ENCODE measurements at regions not wholly inside any gene's neighbourhood (a gene's known extent, or its start where the extent isn't known, plus 50 kb on each side); places are given as distances from the start of the nearest gene placed in this dataset.

GRCh38 chr14:61889914-61890351, 127.7 kb downstream of the SNAPC1 start:
- peaks cover 6 to 8% of the 10 kb centered on the region in 2 donors for H3K27me3 Mint-ChIP-seq (ENCODE audit: low read depth in 2 of 2)
- H3K36me3 Mint-ChIP-seq: no peaks in the 10 kb centered on the region
- Histone ChIP-seq H3K9me3 (ENCODE audit: control insufficient read depth, insufficient read depth, low read length) (no peaks in the 10 kb centered on the region), H3K4me3 (ENCODE audit: low read length) (no peak overlapping the region), H3K4me1 (ENCODE audit: control insufficient read depth, insufficient read depth, low read length) (peaks cover 10% of the 10 kb centered on the region), H3K27ac (ENCODE audit: low read length) (peak overlapping the region; percentile 75), H3K36me3 (ENCODE audit: control insufficient read depth, insufficient read depth, low read length) (no peaks in the 10 kb centered on the region), H3K27me3 (ENCODE audit: control insufficient read depth, insufficient read depth, low read length) (no peaks in the 10 kb centered on the region)
- WGBS (ENCODE audit: insufficient coverage): 13% methylated on average over 4 of the region's 4 CpGs
- ATAC-seq (peak; percentile 91 to 95 (median 95)), DNase-seq (peak in 1 of 2 donors; percentile 65)
- intact Hi-C loops (cut with micrococcal nuclease): no loop called here
- TF ChIP-seq CTCF (IDR thresholded peaks at IDR 0.05): no peak
- H3K27ac Mint-ChIP-seq: peak overlapping the region; percentile 82 to 91
- H3K9me3 Mint-ChIP-seq: peaks cover 0 to 2% of the 10 kb centered on the region in 2 donors
- peak overlapping the region; percentile 73 for H3K4me3 Mint-ChIP-seq
- peaks cover 10 to 25% of the 10 kb centered on the region in 2 donors for H3K4me1 Mint-ChIP-seq

DNA sequence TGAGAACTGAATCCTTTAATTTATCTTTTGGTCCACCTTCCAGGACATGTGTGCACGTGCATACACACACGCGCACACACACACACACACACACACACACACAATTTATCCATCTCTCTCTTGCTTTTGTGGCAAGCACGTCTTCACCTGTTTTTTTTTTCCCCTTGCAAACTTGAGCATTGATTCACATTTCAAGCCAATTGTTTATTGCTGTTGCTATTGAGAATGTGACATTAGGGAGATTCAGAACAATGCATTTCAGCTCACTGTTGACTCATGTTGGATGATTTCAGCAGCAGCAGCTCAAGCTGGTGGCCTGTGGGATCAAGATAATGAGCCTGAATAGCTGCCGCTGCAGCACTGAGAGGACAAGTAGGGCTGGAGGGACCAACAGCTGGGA, 128.9 kb downstream of the SNAPC1 start:
- peak overlapping the region in 1 of 2 donors; percentile 46 for H3K27ac Mint-ChIP-seq
- H3K4me1 Mint-ChIP-seq: peaks cover 10 to 25% of the 10 kb centered on the region in 2 donors
- WGBS (ENCODE audit: insufficient coverage): 84% methylated on average over 4 of the region's 5 CpGs
- peaks cover 10% of the 10 kb centered on the region for H3K4me1 ChIP-seq (ENCODE audit: control insufficient read depth, insufficient read depth, low read length)
- intact Hi-C loops (cut with micrococcal nuclease): no loop called here
- DNase-seq: no peak
- H3K4me3 Mint-ChIP-seq: no peak overlapping the region
- TF ChIP-seq CTCF (IDR thresholded peaks at IDR 0.05): no peak
- no peak overlapping the region for H3K4me3 ChIP-seq (ENCODE audit: low read length)
- ATAC-seq: no peak
- H3K9me3 Mint-ChIP-seq: peaks cover 0 to 2% of the 10 kb centered on the region in 2 donors
- no peaks in the 10 kb centered on the region for H3K36me3 ChIP-seq (ENCODE audit: control insufficient read depth, insufficient read depth, low read length)
- H3K9me3 ChIP-seq (ENCODE audit: control insufficient read depth, insufficient read depth, low read length): no peaks in the 10 kb centered on the region
- no peak overlapping the region for H3K27ac ChIP-seq (ENCODE audit: low read length)
- H3K27me3 ChIP-seq (ENCODE audit: control insufficient read depth, insufficient read depth, low read length): no peaks in the 10 kb centered on the region
- peaks cover 4 to 8% of the 10 kb centered on the region in 2 donors for H3K27me3 Mint-ChIP-seq (ENCODE audit: low read depth in 2 of 2)
- H3K36me3 Mint-ChIP-seq: no peaks in the 10 kb centered on the region

DNA sequence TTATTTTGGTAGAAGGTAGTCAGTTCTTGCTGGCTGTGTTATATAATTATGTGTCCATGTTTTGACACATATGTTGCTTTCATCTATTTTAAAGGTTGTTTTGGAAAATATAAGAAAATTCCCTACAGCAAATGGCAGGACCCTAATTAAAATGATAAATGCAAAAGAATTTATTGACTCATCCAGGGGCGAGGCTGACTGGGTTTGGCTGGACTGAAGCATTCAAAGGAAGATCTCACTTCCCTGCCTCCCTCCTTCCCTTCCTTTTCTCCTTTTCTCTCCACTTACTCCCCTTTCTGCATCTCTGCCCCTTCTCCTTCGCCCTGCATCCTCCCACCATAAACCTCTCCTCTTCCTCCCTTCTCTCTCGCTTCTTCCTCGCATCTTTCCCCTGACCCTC, 129.6 kb downstream of the SNAPC1 start:
- no peak overlapping the region for H3K27ac ChIP-seq (ENCODE audit: low read length)
- Mint-ChIP-seq H3K9me3 (peaks cover 0 to 2% of the 10 kb centered on the region in 2 donors), H3K4me1 (peaks cover 10 to 25% of the 10 kb centered on the region in 2 donors), H3K36me3 (no peaks in the 10 kb centered on the region), H3K27ac (no peak overlapping the region), H3K4me3 (no peak overlapping the region), H3K27me3 (ENCODE audit: low read depth in 2 of 2) (peaks cover 0 to 8% of the 10 kb centered on the region in 2 donors)
- no peak overlapping the region for H3K4me3 ChIP-seq (ENCODE audit: low read length)
- H3K9me3 ChIP-seq (ENCODE audit: control insufficient read depth, insufficient read depth, low read length): no peaks in the 10 kb centered on the region
- DNase-seq (no peak), ATAC-seq (no peak)
- 71% methylated on average over 4 of the region's 4 CpGs for WGBS (ENCODE audit: insufficient coverage)
- TF ChIP-seq CTCF (IDR thresholded peaks at IDR 0.05): no peak
- intact Hi-C loops (cut with micrococcal nuclease): no loop called here
- H3K27me3 ChIP-seq (ENCODE audit: control insufficient read depth, insufficient read depth, low read length): no peaks in the 10 kb centered on the region
- no peaks in the 10 kb centered on the region for H3K36me3 ChIP-seq (ENCODE audit: control insufficient read depth, insufficient read depth, low read length)
- H3K4me1 ChIP-seq (ENCODE audit: control insufficient read depth, insufficient read depth, low read length): peaks cover 10% of the 10 kb centered on the region

DNA sequence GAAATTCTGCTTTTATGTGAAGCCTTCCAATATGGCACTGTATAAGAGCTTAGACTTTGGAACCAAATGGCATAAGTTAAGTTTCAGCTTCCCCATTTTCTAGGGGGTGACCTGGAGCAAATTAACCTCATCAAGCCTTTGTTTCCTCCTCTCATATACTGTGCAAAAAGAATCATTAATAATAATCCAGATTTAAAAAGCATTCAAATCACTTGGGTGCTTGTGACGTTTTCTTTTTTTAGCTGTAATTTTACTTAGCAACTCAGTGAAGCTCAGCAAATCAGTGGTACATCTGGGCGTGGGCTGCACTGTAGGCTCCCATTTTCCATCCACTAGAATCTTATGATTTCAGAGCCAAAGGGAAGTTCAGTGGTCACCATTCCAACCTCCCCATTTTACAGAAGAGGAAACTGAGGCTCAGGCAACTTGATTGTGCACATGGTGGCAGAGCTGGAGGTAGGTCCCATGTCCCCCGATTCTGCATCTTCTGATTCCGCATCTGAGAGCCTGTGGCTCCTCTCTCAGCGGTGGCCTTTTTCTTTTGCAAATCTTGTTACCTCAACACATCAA, 131.2 kb downstream of the SNAPC1 start:
- H3K4me1 ChIP-seq (ENCODE audit: control insufficient read depth, insufficient read depth, low read length): peaks cover 10% of the 10 kb centered on the region
- Mint-ChIP-seq H3K27me3 (ENCODE audit: low read depth in 2 of 2) (peaks cover 0 to 13% of the 10 kb centered on the region in 2 donors), H3K36me3 (no peaks in the 10 kb centered on the region), H3K9me3 (peaks cover 0 to 2% of the 10 kb centered on the region in 2 donors), H3K27ac (no peak overlapping the region), H3K4me3 (no peak overlapping the region), H3K4me1 (peaks cover 10 to 25% of the 10 kb centered on the region in 2 donors)
- intact Hi-C loops (cut with micrococcal nuclease): no loop called here
- no peak overlapping the region for H3K27ac ChIP-seq (ENCODE audit: low read length)
- WGBS (ENCODE audit: insufficient coverage): 89% methylated on average over 5 of the region's 5 CpGs
- no peak overlapping the region for H3K4me3 ChIP-seq (ENCODE audit: low read length)
- TF ChIP-seq CTCF (IDR thresholded peaks at IDR 0.05): no peak
- ATAC-seq: no peak
- H3K9me3 ChIP-seq (ENCODE audit: control insufficient read depth, insufficient read depth, low read length): no peaks in the 10 kb centered on the region
- H3K36me3 ChIP-seq (ENCODE audit: control insufficient read depth, insufficient read depth, low read length): no peaks in the 10 kb centered on the region
- no peak for DNase-seq
- no peaks in the 10 kb centered on the region for H3K27me3 ChIP-seq (ENCODE audit: control insufficient read depth, insufficient read depth, low read length)

Measured in natural killer cell (primary cell).